Jurkat, Clone E6-1 (cell line): ENCODE measurements at regions not wholly inside any gene's neighbourhood (a gene's known extent, or its start where the extent isn't known, plus 50 kb on each side); places are given as distances from the start of the nearest gene placed in this dataset.
"Not testable (repeated sequence)": the region's sequence is repeated elsewhere in the genome, so short reads cannot be mapped to it uniquely, and the experiment has no call there.

Experiments used
- DNase-seq: peaks from one replicate; pipeline ENCODE4 v3.0.0-alpha.2; 2011; ENCODE audit warnings: low read depth, low spot score
- H3K4me3 ChIP-seq: 2 replicates; pipeline ENCODE4 v1.5.1; 2011; ENCODE audit warnings: mild to moderate bottlenecking, low read length, control low read depth, moderate library complexity

- DNase-seq: no peak
Measured at GRCh38 chr7:3180604-3181003, 120.4 kb upstream of the SDK1 start.

GRCh38 chr7:3182055-3182454 lies 119.0 kb upstream of the SDK1 start:
- DNase-seq, H3K4me3 ChIP-seq: not testable (repeated sequence)

More at GRCh38 chr7:3180604-3181003, 120.4 kb upstream of the SDK1 start:
- no peak overlapping the region for H3K4me3 ChIP-seq

- no peak overlapping the region for H3K4me3 ChIP-seq
- DNase-seq: no peak
Measured at GRCh38 chr7:3187444-3188040, 113.5 kb upstream of the SDK1 start.

- H3K4me3 ChIP-seq: no peak overlapping the region
- DNase-seq: no peak
Measured at GRCh38 chr7:3188946-3189345, 112.1 kb upstream of the SDK1 start.

GRCh38 chr7:3191548-3191947 lies 109.5 kb upstream of the SDK1 start:
- no peak for DNase-seq
- H3K4me3 ChIP-seq: no peak overlapping the region

- DNase-seq: no peak
- no peak overlapping the region for H3K4me3 ChIP-seq
Measured at GRCh38 chr7:3192669-3193068, 108.4 kb upstream of the SDK1 start.

- no peak for DNase-seq
- H3K4me3 ChIP-seq: no peak overlapping the region
Measured at GRCh38 chr7:3193379-3194120, 107.5 kb upstream of the SDK1 start.

- H3K4me3 ChIP-seq: no peak overlapping the region
- DNase-seq: no peak
Measured at GRCh38 chr7:3194501-3195141, 106.4 kb upstream of the SDK1 start.

- no peak overlapping the region for H3K4me3 ChIP-seq
- DNase-seq: no peak
Measured at GRCh38 chr7:3195160-3195559, 105.9 kb upstream of the SDK1 start.

GRCh38 chr7:3196629-3197400 lies 104.2 kb upstream of the SDK1 start:
- no peak for DNase-seq
- H3K4me3 ChIP-seq: no peak overlapping the region

GRCh38 chr7:3197567-3198213 lies 103.4 kb upstream of the SDK1 start:
- no peak for DNase-seq
- H3K4me3 ChIP-seq: no peak overlapping the region

- H3K4me3 ChIP-seq: no peak overlapping the region
- DNase-seq: no peak
Measured at GRCh38 chr7:3198316-3198715, 102.7 kb upstream of the SDK1 start.

GRCh38 chr7:3200504-3200903 lies 100.5 kb upstream of the SDK1 start:
- H3K4me3 ChIP-seq: no peak overlapping the region
- peak; percentile 3 for DNase-seq

- no peak for DNase-seq
- H3K4me3 ChIP-seq: no peak overlapping the region
Measured at GRCh38 chr7:3201306-3201705, 99.7 kb upstream of the SDK1 start.

- H3K4me3 ChIP-seq: no peak overlapping the region
- DNase-seq: no peak
Measured at GRCh38 chr7:3201937-3202710, 98.9 kb upstream of the SDK1 start.

- no peak for DNase-seq
Measured at GRCh38 chr7:3204526-3204925, 96.5 kb upstream of the SDK1 start.

GRCh38 chr7:3206101-3206500 lies 95.0 kb upstream of the SDK1 start:
- H3K4me3 ChIP-seq: no peak overlapping the region
- DNase-seq: no peak

More at GRCh38 chr7:3204526-3204925, 96.5 kb upstream of the SDK1 start:
- H3K4me3 ChIP-seq: no peak overlapping the region

- no peak overlapping the region for H3K4me3 ChIP-seq
- DNase-seq: no peak
Measured at GRCh38 chr7:3206771-3207191, 94.3 kb upstream of the SDK1 start.
